Stomach (tissue), 4 donors: ENCODE measurements at regions not wholly inside any gene's neighbourhood (a gene's known extent, or its start where the extent isn't known, plus 50 kb on each side); places are given as distances from the start of the nearest gene placed in this dataset.

Source experiments
- CTCF ChIP-seq, 7 experiments: fragments of 450-650 bp in 4 of 7; fragments of 200-600 bp in 3 of 7; sonication (generic) in 3 of 7; IDR thresholded peaks; one replicate each; pipeline ENCODE4 v1.5.1; 2016 to 2019; ENCODE audit warnings: antibody characterized with exemption in 7 of 7, control low read depth in 2 of 7, mild to moderate bottlenecking in 1 of 7
- EP300 ChIP-seq: sonication (generic); formaldehyde crosslinking; IDR thresholded peaks from one replicate; pipeline ENCODE4 v1.6.1; 2017; ENCODE audit warnings: antibody characterized with exemption
- POLR2A ChIP-seq, 4 donors: fragments of 450-650 bp; IDR thresholded peaks; one replicate each; pipeline ENCODE4 v1.6.1; 2016; ENCODE audit warnings: antibody characterized with exemption in 4 of 4, control low read depth in 2 of 4, mild to moderate bottlenecking in 1 of 4, moderate library complexity in 1 of 4
- POLR2AphosphoS5 ChIP-seq, 3 donors: sonication (generic); formaldehyde crosslinking; IDR thresholded peaks; one replicate each; pipeline ENCODE4 v1.6.1; 2016; ENCODE audit warnings: antibody characterized with exemption in 3 of 3

GRCh38 chr11:87628026-87628580 lies 547.1 kb downstream of the RAB38 start:
- TF ChIP-seq CTCF (IDR thresholded peaks at IDR 0.05) (no peak), POLR2AphosphoS5 (IDR thresholded peaks at IDR 0.05) (no peak), EP300 (no peak), POLR2A (IDR thresholded peaks at IDR 0.05) (no peak)
